Activated T-cell treated with anti-CD3 and anti-CD28 coated beads for 48 hours (primary cell): ENCODE measurements at regions not wholly inside any gene's neighbourhood (a gene's known extent, or its start where the extent isn't known, plus 50 kb on each side); places are given as distances from the start of the nearest gene placed in this dataset.

Experiments used
- DNase-seq: peaks from one replicate; pipeline ENCODE4 v3.0.0-alpha.2; 2020; ENCODE audit warnings: low read depth

DNA sequence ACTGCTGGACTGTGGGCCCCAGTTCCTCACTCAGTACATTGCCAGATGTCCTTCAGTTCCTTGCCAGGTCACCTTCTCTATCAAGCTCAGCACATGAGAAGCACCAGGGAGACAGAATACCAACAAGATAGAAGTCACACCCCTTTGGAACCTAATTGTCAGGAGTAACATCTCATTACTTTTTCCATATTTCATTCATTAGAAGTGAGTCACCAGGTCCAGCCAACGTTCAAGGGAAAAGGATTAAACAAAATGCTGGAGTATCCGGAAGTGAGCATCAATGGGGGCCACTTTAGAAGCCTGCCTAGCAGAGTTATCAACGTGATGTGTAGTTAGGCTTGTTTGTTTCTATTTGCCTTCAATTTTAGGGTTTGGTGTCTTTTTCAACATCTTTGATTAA lies 569.3 kb downstream of the MIAT start:
- DNase-seq, result no peak

DNA sequence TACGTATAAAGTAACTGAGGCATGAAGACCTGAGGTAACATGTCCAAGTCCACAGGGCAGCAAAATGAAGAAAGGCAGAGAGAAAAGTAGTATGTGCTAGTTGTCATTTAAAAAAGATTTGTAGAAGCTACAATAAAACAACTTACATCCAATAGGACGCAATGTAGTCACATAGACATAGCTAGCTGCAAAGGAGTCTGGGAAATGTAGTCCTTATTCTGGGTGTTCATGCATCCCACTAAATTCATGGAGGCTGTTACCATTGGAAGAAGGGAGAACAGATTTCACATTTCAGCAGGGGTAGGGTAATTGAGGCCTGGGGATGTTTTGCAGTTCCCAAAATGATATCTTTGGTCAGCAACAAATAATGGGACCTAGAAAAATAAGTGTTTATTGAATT lies 571.4 kb downstream of the MIAT start:
- no peak for DNase-seq

- DNase-seq, result no peak
Observed at GRCh38 chr22:27230189-27230588, 571.4 kb downstream of the MN1 start.

GRCh38 chr22:27231266-27231665 lies 570.3 kb downstream of the MN1 start:
- no peak for DNase-seq

DNA sequence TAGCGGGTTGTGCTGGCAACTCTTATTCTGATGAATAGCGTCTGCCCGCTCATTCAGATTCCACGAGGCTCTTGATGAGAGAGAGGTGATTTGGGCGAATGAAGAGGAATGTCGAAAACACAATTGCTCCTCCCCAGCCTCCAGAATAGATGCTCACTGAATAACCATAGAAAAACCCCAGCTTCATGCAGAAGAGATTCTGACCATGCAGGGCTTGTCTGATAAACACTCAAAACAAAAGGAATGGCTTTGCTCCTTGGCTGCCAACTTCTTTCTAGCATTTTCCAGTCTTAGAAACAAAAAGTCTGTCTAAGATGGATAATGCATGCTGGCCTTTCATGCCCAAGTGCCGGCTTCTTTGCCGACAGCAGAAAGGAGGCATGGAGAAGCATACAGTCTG lies 569.5 kb downstream of the MN1 start:
- no peak for DNase-seq

GRCh38 chr22:27237080-27237741 lies 564.3 kb downstream of the MN1 start:
- no peak for DNase-seq

- no peak for DNase-seq
Observed at GRCh38 chr22:27238935-27239510, 562.5 kb downstream of the MN1 start.

- no peak for DNase-seq
Observed at GRCh38 chr22:27239520-27239919, 562.0 kb downstream of the MN1 start.

DNA sequence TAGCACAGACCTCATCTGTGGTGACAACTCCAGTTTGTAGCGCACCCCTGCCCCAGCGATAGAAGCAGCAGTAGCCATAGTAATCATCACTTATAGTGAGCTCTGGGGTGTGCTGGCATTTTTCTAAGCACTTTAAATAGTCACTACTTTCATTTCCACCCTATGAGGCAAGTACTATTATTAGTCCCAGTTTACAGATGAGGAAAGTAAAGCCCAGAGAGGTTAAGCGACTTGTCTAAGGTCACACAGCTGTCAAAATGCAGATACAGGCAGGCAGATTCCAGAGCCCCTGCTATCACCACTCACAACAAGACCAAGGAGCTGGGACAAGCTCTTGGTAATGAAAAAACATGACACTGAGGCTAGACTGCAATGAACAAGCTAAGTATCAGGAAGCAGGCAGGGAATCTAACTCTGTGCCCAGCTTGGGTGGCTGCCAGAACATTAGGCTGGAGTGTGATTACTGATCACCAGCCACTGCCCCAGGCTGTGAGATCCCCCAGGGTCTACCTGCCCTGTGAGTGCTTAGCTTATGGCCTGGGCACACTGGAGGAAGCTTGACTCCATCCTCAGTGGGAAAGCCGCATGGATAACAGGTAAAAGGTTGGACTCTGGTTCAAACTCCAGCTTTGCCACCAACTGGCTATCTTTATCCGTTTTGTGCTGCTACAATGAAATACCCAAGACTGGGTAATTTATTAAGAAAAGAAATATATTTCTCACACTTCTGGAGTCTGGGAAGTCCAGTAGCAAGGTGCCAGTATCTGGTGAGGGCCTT lies 561.1 kb downstream of the MN1 start:
- DNase-seq, result no peak

- DNase-seq, result no peak
Observed at GRCh38 chr22:27241430-27242321, 559.9 kb downstream of the MN1 start.

- DNase-seq, result no peak
Observed at GRCh38 chr22:27242474-27242873, 559.1 kb downstream of the MN1 start.

GRCh38 chr22:27242917-27243589 lies 558.5 kb downstream of the MN1 start:
- no peak for DNase-seq

- no peak for DNase-seq
Observed at GRCh38 chr22:27244328-27244727, 557.2 kb downstream of the MN1 start.

DNA sequence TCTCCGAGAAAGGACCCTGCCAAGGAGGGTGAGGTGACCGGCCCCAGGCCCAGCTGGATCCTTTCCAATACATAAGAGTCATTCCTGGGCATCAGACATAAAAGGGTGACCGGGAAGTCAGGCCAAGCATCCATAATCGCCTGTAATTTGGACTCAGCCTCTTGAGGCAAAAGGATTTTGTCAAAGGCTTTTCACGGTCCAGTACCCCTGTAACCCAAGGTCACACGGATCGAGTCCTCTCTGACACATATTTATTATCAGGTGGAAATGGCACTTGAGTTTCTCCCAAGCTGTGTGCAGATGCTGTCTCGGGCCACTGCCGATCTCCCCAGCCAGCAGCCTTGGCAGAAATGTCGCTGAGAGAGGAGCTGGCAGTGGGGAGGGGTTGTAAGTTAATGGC lies 556.5 kb downstream of the MN1 start:
- no peak for DNase-seq

DNA sequence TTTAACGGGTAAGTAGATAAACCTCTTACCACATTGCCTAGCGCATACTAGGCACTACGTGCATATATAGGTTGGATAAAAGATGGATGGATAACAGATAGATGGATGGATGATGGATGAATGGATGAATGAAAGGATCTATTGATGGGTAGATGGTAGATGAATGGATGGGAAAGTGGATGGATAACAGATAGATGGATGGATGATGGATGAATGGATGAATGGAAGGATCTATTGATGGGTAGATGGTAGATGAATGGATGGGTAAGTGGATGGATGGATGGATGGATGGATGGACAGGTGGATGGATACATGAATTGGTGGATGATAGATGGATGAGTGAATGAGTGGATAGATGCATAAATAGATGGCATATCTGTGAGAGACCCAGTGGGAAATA lies 555.0 kb downstream of the MN1 start:
- no peak for DNase-seq

GRCh38 chr22:27247701-27248434 lies 553.7 kb downstream of the MN1 start:
- no peak for DNase-seq

DNA sequence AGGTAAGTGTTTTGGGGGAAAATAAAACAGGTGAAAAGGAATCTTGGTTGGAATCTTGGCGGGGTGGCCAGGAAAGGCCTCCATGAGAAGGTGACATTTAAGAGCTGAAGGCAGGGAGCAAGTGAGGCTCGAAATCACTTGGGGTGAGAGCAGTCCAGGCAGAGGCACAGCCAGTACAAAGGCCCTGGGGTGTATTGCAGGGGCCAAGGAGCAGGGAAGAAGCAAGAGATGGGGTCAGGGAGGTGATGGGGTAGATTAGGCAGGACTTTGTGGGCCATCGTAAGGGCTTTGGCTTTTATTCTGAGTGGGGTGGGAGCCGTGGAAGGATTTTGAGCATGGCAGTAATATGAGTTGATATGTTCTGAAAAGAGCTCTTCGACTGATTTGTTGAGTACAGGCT lies 551.1 kb downstream of the MN1 start:
- DNase-seq, result no peak

GRCh38 chr22:27250886-27251285 lies 550.7 kb downstream of the MN1 start:
- DNase-seq, result no peak

DNA sequence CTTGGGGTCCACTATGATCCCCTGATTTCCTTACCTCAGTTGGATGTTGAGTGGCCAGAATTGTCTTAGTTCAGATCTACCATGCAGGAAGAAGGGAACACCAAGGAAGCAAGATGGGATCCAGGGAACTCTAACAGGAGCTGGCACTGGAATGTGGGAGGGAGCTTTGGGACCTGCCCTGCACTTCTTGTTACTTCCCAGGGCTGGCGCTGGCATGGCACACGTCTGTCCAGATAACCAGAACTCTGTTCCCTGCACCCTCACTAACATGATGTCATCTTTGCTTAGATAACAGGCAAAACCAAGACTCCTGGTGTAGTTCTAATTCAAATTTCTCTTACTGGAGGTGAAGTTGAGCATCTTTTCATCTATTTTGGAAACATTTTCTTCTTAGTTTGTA lies 550.0 kb downstream of the MN1 start:
- DNase-seq, result no peak

DNA sequence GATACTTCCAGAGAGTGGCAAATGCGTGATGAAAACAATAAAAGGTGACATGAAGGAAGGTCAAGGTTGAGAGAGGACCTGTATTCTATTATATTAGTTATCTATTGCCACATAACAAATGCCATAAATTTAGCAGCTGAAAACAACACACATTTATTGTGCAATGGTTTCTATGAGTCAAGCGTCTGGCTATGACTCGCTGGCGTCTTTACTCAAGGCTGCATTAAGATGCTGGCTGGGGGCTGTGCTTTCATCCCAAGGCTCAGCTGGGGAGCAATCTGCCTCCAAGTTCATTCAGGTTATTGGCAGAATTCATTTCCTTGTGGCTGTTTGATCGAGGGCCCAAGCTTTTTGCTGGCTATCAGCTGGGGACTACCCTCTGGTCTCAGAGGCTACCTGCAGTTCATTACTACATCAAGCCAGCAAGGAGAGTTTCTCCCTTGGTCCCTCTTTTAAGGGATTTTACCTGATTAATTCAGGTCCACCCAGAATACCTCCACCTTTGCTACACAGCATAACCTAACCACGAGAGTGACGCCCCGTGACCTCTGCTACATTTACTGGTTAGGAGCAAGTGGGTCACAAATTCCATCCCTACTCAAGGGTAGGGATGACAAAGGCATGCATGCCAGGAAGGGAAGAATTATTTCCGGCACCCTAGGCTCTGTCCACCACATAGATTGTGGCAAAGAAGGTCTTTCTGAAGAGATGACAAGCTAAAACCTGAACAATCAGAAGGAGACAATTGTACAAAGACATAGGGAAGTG lies 549.1 kb downstream of the MN1 start:
- DNase-seq, result peak; percentile 1
